NB4 (cell line): ENCODE measurements at regions not wholly inside any gene's neighbourhood (a gene's known extent, or its start where the extent isn't known, plus 50 kb on each side); places are given as distances from the start of the nearest gene placed in this dataset.

Source experiments
- CTCF ChIP-seq: IDR thresholded peaks from one replicate; pipeline ENCODE4 v1.5.1; 2012; ENCODE audit warnings: low read depth, low read length
- MYC ChIP-seq: IDR thresholded peaks from 2 replicates; pipeline ENCODE4 v1.6.1; 2011; ENCODE audit warnings: low read depth, low read length
- POLR2A ChIP-seq: IDR thresholded peaks from 2 replicates; pipeline ENCODE4 v1.6.1; 2011; ENCODE audit warnings: mild to moderate bottlenecking; ENCODE audit not compliant: insufficient read length; ENCODE audit errors: extremely low read depth

- no peak for TF ChIP-seq POLR2A
- no peak for TF ChIP-seq CTCF
- no peak for TF ChIP-seq MYC
These were observed 385.9 kb upstream of the API5 start for GRCh38 chr11:42925916-42926315.
